Activated naive CD4-positive, alpha-beta T cell treated with anti-CD3 and anti-CD28 coated beads for 36 hours (primary cell): ENCODE measurements at regions not wholly inside any gene's neighbourhood (a gene's known extent, or its start where the extent isn't known, plus 50 kb on each side); places are given as distances from the start of the nearest gene placed in this dataset.
"Not testable (repeated sequence)": the region's sequence is repeated elsewhere in the genome, so short reads cannot be mapped to it uniquely, and the experiment has no call there.

Experiments
- CTCF ChIA-PET: fragments of 350-600 bp; sonication (Branson Sonifier 250); formaldehyde crosslinking; loops from one replicate; lab custom pipeline; 2021; ENCODE audit warnings: antibody characterized with exemption; lab: Charles Lee
- DNase-seq: peaks from one replicate; pipeline ENCODE4 v3.0.0-alpha.2; 2020
- H3K27ac Mint-ChIP-seq: one replicate; pipeline ENCODE4 v1.8.0; 2021; ENCODE audit warnings: mild to moderate bottlenecking, mixed read lengths
- H3K27me3 Mint-ChIP-seq: one replicate; pipeline ENCODE4 v1.8.0; 2021; ENCODE audit warnings: low read depth, mixed read lengths
- H3K36me3 Mint-ChIP-seq: one replicate; pipeline ENCODE4 v1.8.0; 2021; ENCODE audit warnings: low read depth, mixed read lengths
- H3K4me1 Mint-ChIP-seq: one replicate; pipeline ENCODE4 v1.8.0; 2021; ENCODE audit warnings: low read depth, mixed read lengths
- H3K4me3 Mint-ChIP-seq: one replicate; pipeline ENCODE4 v1.8.0; 2021; ENCODE audit warnings: mild to moderate bottlenecking, moderate library complexity, mixed read lengths
- H3K9me3 Mint-ChIP-seq: one replicate; pipeline ENCODE4 v1.8.0; 2021; ENCODE audit warnings: mixed read lengths
- intact Hi-C: fragments of 100-400 bp; cut with micrococcal nuclease; formaldehyde crosslinking; loops from one replicate; pipeline ENCODE4 v1.15.1; 2023

DNA sequence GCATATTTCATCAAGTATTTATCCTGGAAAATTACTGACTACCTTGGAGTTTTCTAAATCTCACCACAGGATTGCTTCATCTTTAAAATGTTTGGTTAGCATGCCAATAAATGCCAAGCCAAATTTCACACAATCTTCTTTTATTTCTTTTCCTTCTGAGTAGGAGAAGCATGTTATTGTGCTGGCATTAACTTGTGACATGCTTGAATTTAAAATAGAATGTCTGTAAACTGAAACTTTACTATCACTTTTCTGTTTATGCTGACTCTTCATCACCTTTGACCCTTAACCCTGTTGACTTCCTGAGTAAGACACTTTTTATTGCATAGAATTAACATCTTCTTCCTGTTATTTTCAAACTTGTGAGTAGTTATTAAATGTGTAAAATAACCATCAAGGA lies 56.2 kb upstream of the LRRTM4 start:
- CTCF ChIA-PET: no interaction called here
- H3K4me3 Mint-ChIP-seq: no peak overlapping the region
- H3K27ac Mint-ChIP-seq: no peak overlapping the region
- no peak for DNase-seq
- no peaks in the 10 kb centered on the region for H3K4me1 Mint-ChIP-seq
- no peaks in the 10 kb centered on the region for H3K36me3 Mint-ChIP-seq
- H3K9me3 Mint-ChIP-seq: peaks cover 12% of the 10 kb centered on the region
- no peaks in the 10 kb centered on the region for H3K27me3 Mint-ChIP-seq
- intact Hi-C loops: no loop called here

DNA sequence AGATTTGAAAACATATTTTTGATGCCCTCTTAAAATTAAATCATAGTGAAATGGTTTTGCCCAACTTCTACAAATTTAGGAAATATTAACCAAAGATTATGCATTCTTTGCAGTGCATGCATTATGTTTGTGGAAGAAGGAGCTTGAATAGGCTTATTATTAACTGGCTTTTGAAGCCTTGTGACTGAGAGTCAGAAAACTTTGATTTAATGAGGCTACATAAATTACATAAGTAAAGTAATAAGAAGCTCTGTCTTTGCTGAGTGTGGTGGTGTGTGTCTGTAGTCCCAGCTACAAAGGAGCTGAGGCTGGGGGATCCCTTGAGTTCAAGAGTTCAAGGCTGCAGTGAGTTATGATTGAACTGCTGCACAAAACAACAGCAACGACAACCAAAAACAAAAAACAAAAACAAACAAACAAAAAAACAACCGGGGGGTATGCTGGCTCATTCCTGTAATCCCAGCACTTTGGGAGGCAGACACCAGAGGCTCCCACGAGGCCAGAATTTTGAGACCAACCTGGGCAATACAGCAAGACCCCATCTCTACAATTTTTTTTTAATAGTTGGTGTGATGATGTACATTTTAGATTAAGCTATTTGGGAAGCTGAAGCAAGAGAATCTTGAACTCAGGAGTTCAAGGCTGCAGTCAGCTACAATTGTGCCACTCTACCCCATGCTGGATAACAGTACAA lies 57.0 kb upstream of the LRRTM4 start:
- Mint-ChIP-seq H3K27ac (no peak overlapping the region), H3K4me3 (no peak overlapping the region), H3K27me3 (no peaks in the 10 kb centered on the region), H3K9me3 (peaks cover 15% of the 10 kb centered on the region), H3K4me1 (no peaks in the 10 kb centered on the region), H3K36me3 (no peaks in the 10 kb centered on the region)
- intact Hi-C loops: no loop called here
- no peak for DNase-seq
- CTCF ChIA-PET: no interaction called here

DNA sequence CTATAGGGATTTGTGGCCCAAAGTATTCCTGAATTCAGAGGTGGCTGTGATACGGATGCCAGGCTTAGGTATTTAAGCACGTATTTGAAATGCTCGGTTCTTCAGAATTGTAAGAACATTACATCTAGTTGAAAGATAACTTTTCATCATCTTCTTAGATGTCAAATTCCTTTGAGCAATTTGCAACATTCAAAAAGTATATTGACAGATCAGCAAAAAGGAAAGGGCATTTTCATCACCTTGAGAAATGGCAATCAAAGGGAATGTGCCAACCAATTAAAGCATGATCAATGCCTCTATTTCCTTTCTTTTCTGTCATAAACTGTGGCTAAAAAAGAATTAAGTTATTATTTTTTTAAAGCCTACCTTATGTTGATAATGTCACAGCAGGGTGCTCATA lies 66.3 kb upstream of the LRRTM4 start:
- no peak for DNase-seq
- Mint-ChIP-seq H3K27me3 (no peaks in the 10 kb centered on the region), H3K9me3 (peaks cover 8% of the 10 kb centered on the region), H3K4me3 (no peak overlapping the region), H3K36me3 (no peaks in the 10 kb centered on the region), H3K4me1 (no peaks in the 10 kb centered on the region), H3K27ac (no peak overlapping the region)
- CTCF ChIA-PET: no interaction called here
- intact Hi-C loops: no loop called here

DNA sequence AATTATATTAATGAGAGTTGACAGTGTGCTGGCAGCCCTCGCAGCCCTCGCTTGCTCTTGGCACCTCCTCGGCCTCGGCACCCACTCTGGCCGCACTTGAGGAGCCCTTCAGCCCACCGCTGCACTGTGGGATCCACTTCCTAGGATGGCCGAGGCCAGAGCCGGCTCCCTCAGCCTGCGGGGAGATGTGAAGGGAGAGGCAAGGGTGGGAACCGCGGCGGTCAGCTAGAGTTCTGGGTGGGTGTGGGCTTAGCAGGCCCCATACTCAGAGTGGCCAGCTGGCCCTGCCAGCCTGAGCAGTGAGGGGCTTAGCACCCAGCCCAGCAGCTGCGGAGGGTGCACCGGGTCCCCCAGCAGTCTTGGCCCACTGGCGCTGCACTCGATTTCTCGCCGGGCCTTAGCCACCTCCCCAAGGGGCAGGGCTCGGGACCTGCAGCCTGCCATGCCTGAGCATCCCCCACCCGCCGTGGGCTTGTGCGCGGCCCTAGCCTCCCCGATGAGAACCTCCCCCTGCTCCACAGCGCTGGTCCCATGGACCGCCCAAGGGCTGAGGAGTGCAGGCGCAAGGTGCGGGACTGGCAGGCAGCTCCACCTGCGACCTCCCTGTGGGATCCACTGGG lies 68.2 kb upstream of the LRRTM4 start:
- Mint-ChIP-seq H3K4me3 (no peak overlapping the region), H3K4me1 (no peaks in the 10 kb centered on the region), H3K36me3 (no peaks in the 10 kb centered on the region), H3K27me3 (no peaks in the 10 kb centered on the region), H3K27ac (no peak overlapping the region), H3K9me3 (peaks cover 8% of the 10 kb centered on the region)
- CTCF ChIA-PET: no interaction called here
- no peak for DNase-seq
- intact Hi-C loops: no loop called here

DNA sequence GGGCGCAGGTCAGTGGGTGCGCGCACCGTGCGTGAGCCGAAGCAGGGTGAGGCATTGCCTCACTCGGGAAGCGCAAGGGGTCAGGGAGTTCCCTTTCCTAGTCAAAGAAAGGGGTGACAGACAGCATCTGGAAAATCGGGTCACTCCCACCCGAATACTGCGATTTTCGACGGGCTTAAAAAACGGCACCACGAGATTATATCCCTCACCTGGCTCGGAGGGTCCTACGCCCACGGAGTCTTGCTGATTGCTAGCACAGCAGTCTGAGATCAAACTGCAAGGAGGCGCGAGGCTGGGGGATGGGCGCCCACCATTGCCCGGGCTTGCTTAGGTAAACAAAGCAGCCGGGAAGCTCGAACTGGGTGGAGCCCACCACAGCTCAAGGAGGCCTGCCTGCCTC lies 70.8 kb upstream of the LRRTM4 start:
- intact Hi-C loops, H3K9me3 Mint-ChIP-seq, CTCF ChIA-PET, H3K36me3 Mint-ChIP-seq, DNase-seq, H3K4me3 Mint-ChIP-seq, H3K27ac Mint-ChIP-seq, H3K27me3 Mint-ChIP-seq, H3K4me1 Mint-ChIP-seq: not testable (repeated sequence)

DNA sequence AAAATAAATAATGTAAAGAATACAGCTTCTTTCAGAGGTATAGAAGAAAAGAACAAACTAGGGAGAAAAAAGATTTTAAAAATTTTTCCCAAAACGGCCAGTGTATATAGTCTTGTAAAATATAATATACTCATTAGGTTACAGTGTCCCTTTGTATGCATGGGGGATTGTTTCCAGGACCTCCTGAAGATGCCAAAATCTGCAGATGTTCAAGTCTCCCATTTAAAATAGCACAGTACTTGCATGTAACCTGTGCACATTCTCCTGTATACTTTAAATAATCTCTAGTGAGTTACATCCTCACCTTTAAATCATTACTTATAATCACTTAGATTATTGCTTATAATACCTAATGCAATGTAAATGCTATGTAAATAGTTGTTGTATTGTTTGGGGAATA lies 80.6 kb upstream of the LRRTM4 start:
- Mint-ChIP-seq H3K27me3 (no peaks in the 10 kb centered on the region), H3K4me3 (no peak overlapping the region), H3K36me3 (no peaks in the 10 kb centered on the region), H3K4me1 (no peaks in the 10 kb centered on the region), H3K27ac (no peak overlapping the region), H3K9me3 (peaks cover 13% of the 10 kb centered on the region)
- no peak for DNase-seq
- CTCF ChIA-PET: no interaction called here
- intact Hi-C loops: no loop called here

DNA sequence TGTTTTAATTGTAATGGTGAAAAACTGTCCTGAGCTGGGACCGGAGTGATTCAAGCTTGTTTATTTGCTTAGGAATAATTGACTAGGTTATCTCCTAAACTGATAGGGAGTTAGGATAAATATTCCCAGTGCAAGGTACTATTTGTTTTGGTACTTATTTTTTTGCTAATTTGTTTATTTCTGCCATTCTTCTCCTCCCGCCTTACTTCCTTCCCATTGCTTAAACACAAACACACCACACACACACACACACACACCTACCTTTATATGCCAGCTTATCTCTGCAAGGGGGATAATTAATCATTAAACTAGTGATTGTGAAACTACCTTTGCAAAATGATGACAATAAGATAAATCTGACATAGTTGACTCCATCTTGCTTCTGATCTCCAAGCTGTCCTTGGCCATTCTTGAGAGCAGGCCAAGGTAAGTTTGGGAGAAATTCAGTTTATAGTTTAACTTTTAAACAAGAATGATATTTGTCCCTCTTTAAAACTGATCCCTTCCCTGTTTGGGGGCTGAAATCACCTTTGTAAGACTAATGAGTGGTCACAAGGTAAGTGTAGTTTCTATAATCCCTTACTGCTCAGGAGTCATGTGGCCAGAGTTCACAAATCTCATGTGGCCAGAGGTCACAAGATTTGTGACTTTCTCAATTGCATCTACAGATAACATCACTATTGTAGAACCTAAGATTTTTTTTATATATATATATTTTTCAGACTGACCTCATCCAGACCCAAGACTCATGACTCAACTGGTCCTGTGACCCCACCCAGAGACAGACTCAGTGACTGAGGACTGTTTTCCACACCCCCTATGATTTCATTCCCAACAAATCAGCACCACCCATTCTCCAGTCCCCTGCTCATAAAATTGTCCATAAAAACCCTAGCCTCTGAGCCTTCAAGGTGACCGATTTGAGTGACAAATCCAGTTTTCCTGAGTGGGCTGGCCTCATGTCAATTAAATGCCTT lies 83.1 kb upstream of the LRRTM4 start:
- intact Hi-C loops: no loop called here
- H3K27me3 Mint-ChIP-seq: no peaks in the 10 kb centered on the region
- CTCF ChIA-PET: no interaction called here
- no peaks in the 10 kb centered on the region for H3K4me1 Mint-ChIP-seq
- no peaks in the 10 kb centered on the region for H3K36me3 Mint-ChIP-seq
- no peak overlapping the region for H3K4me3 Mint-ChIP-seq
- H3K27ac Mint-ChIP-seq: no peak overlapping the region
- DNase-seq: no peak
- H3K9me3 Mint-ChIP-seq: peaks cover 13% of the 10 kb centered on the region

DNA sequence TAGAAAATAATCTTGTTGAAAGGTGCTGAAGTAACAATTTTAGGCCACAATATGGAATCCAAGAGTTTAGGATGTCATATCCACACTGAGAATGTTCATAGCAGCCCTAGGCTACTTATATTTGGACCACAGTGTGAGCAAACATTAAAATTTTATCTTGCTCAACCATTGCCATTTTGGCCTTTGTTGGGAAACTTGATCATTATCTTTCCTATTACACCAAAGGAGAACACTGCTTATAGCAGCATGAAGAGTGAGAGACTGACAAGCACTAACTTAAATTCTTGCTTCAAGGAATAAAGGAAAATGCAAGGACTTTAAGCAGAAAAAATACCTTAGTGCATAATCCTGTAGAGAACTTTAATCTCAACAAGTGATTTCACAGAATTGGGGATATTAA lies 86.3 kb upstream of the LRRTM4 start:
- Mint-ChIP-seq H3K4me3 (no peak overlapping the region), H3K36me3 (peaks cover 2% of the 10 kb centered on the region), H3K27ac (no peak overlapping the region), H3K9me3 (peaks cover 20% of the 10 kb centered on the region), H3K4me1 (no peaks in the 10 kb centered on the region), H3K27me3 (no peaks in the 10 kb centered on the region)
- DNase-seq: no peak
- intact Hi-C loops: no loop called here
- CTCF ChIA-PET: no interaction called here

DNA sequence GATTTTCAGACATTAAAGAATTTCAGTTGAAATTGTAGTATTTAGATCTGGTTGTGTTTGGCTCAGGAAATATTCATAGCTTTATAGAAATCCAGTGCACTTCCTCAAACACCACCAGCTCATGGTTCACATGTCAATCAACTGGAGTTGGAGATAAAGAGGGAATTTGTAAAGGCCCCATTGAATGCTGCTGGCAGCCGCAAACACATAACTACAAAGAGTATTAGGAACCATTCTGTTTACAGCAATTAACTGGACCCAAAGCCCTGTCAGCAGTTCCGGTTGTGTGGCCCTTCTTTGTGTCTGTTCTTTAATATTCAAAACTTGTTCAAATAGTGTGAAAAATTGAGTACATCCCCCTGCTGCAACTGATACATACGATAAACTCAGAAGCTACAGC lies 107.4 kb upstream of the LRRTM4 start:
- no peak for DNase-seq
- H3K4me1 Mint-ChIP-seq: no peaks in the 10 kb centered on the region
- no peak overlapping the region for H3K4me3 Mint-ChIP-seq
- no peak overlapping the region for H3K27ac Mint-ChIP-seq
- H3K9me3 Mint-ChIP-seq: peaks cover 17% of the 10 kb centered on the region
- intact Hi-C loops: no loop called here
- no peaks in the 10 kb centered on the region for H3K27me3 Mint-ChIP-seq
- no peaks in the 10 kb centered on the region for H3K36me3 Mint-ChIP-seq
- CTCF ChIA-PET: no interaction called here

DNA sequence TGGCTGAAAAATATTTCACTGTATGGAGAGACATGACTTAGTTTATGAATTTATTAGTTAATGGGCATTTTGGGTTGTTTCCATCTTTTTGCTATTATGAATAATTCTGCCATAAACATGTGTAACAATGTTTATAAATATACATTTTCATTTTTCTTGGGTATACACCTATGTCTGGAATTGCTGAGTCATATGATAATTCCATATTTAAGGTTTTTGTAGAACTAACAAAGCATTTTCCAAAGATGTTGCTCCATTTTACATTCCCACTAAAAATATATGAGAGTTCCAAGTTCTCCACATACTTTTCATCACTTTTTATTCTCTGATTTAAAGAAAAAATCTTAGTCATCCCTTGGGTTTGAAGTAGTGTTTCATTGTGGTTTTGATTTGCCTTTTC lies 108.8 kb upstream of the LRRTM4 start:
- peaks cover 19% of the 10 kb centered on the region for H3K9me3 Mint-ChIP-seq
- no peaks in the 10 kb centered on the region for H3K36me3 Mint-ChIP-seq
- no peak overlapping the region for H3K27ac Mint-ChIP-seq
- H3K4me3 Mint-ChIP-seq: no peak overlapping the region
- intact Hi-C loops: no loop called here
- H3K27me3 Mint-ChIP-seq: no peaks in the 10 kb centered on the region
- CTCF ChIA-PET: no interaction called here
- H3K4me1 Mint-ChIP-seq: no peaks in the 10 kb centered on the region
- DNase-seq: no peak

DNA sequence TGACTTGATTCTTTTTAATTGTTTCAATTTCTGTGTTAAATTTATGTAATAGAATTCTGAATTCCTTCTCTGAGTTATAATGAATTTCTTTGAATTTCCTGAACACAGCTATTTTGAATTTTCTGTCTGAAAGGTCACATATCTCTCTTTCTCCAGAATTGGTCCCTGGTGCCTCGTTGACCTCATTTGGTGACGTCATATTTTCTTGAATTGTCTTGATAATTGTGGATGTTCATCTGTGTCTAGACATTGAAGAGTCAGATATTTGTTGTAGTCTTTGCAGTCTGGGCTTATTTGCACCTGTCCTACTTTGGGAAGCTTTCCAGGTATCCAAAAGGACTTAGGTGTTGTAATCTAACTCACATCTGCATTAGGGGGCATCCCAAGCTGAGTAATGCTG lies 111.4 kb upstream of the LRRTM4 start:
- Mint-ChIP-seq H3K4me1 (no peaks in the 10 kb centered on the region), H3K9me3 (peaks cover 20% of the 10 kb centered on the region), H3K27me3 (no peaks in the 10 kb centered on the region), H3K4me3 (no peak overlapping the region), H3K27ac (no peak overlapping the region), H3K36me3 (no peaks in the 10 kb centered on the region)
- intact Hi-C loops: no loop called here
- no peak for DNase-seq
- CTCF ChIA-PET: no interaction called here

DNA sequence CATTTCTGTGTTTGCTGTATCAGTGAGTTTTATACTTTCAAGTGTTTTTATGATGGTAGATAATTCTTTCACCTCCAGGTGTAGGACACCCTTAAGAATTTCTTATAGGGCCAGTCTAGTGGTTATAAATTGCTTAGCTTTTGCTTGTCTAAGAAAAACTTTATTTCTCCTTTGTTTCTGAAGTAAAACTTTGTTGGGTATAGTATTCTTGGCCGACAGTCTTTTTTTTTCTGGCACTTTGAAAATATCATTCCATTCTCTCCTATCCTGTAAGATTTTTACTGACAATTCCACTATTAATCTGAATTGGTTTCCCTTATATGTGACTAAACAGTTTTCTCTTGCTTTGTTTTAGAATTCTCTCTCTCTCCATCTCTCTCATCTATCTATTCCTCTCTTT lies 118.7 kb upstream of the LRRTM4 start:
- Mint-ChIP-seq H3K4me1 (no peaks in the 10 kb centered on the region), H3K27ac (no peak overlapping the region), H3K36me3 (no peaks in the 10 kb centered on the region), H3K4me3 (no peak overlapping the region), H3K27me3 (no peaks in the 10 kb centered on the region), H3K9me3 (peaks cover 23% of the 10 kb centered on the region)
- DNase-seq: no peak
- intact Hi-C loops: no loop called here
- CTCF ChIA-PET: no interaction called here

DNA sequence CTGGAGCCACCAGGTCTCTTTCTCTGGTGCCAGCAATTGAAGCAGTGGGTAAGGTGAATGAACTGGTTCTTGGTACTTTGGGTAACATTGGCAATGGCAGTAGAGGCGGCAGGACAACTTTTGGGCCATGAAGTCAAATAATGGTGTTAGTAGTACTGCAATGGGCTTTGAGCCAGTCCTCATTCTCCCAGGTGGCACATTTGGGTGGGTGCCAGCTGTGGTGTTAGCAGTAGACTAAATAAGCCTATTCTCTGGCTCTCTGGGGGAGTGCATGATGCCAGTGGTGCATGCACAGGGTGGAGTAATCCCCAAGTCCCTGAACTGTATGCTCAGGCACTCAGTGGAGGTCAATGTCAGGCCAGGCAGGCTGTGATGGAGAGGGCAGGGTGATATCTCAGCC lies 120.2 kb upstream of the LRRTM4 start:
- CTCF ChIA-PET: no interaction called here
- Mint-ChIP-seq H3K4me1 (no peaks in the 10 kb centered on the region), H3K27me3 (no peaks in the 10 kb centered on the region), H3K36me3 (no peaks in the 10 kb centered on the region), H3K4me3 (no peak overlapping the region), H3K27ac (no peak overlapping the region), H3K9me3 (peaks cover 18% of the 10 kb centered on the region)
- no peak for DNase-seq
- intact Hi-C loops: no loop called here
